H9 (cell line): ENCODE measurements at regions not wholly inside any gene's neighbourhood (a gene's known extent, or its start where the extent isn't known, plus 50 kb on each side); places are given as distances from the start of the nearest gene placed in this dataset.

Experiments used
- DNase-seq: peaks from one replicate; pipeline ENCODE4 v3.0.0-alpha.2; 2017
- H2AFZ ChIP-seq: one replicate; pipeline ENCODE4 v1.6.1; 2013; ENCODE audit warnings: mild to moderate bottlenecking, low read length, control low read depth, moderate library complexity
- H2AK5ac ChIP-seq: 2 replicates; pipeline ENCODE4 v1.6.1; 2013; ENCODE audit warnings: low read length, control low read depth, mixed read lengths; ENCODE audit not compliant: insufficient read length
- H2BK120ac ChIP-seq: one replicate; pipeline ENCODE4 v1.6.1; 2013; ENCODE audit warnings: low read depth, mild to moderate bottlenecking, low read length, control low read depth, inconsistent platforms; ENCODE audit not compliant: poor library complexity, severe bottlenecking
- H2BK12ac ChIP-seq: 2 replicates; pipeline ENCODE4 v1.6.1; 2013; ENCODE audit warnings: low read length, control low read depth, mixed read lengths, low read depth; ENCODE audit not compliant: insufficient read length
- H2BK15ac ChIP-seq: 2 replicates; pipeline ENCODE4 v1.6.1; 2013; ENCODE audit warnings: low read depth, low read length, control low read depth
- H2BK20ac ChIP-seq: one replicate; pipeline ENCODE4 v1.6.1; 2013; ENCODE audit warnings: low read depth, mild to moderate bottlenecking, low read length, control low read depth, inconsistent platforms; ENCODE audit not compliant: poor library complexity, severe bottlenecking
- H2BK5ac ChIP-seq: 2 replicates; pipeline ENCODE4 v1.6.1; 2013; ENCODE audit warnings: low read length, control low read depth, mixed read lengths; ENCODE audit not compliant: insufficient read length
- H3K14ac ChIP-seq: 2 replicates; pipeline ENCODE4 v1.6.1; 2013; ENCODE audit warnings: low read length, control low read depth; ENCODE audit not compliant: insufficient read depth
- H3K18ac ChIP-seq: 2 replicates; pipeline ENCODE4 v1.6.1; 2013; ENCODE audit warnings: low read depth, mild to moderate bottlenecking, mixed read lengths, low read length, control low read depth; ENCODE audit not compliant: insufficient read length
- H3K23ac ChIP-seq: 2 replicates; pipeline ENCODE4 v1.6.1; 2013; ENCODE audit warnings: low read length, control low read depth, mixed read lengths, low read depth; ENCODE audit not compliant: insufficient read length
- H3K23me2 ChIP-seq: 2 replicates; pipeline ENCODE4 v1.6.1; 2013; ENCODE audit warnings: low read depth, mild to moderate bottlenecking, mixed read lengths, low read length, control low read depth; ENCODE audit not compliant: insufficient read length, poor library complexity, severe bottlenecking
- H3K27ac ChIP-seq: 2 replicates; pipeline ENCODE4 v1.5.1; 2013; ENCODE audit warnings: low read length, control low read depth, mixed read lengths, low read depth; ENCODE audit not compliant: insufficient read length
- H3K27me3 ChIP-seq: 2 replicates; pipeline ENCODE4 v1.6.1; 2013; ENCODE audit warnings: low read length, control low read depth, inconsistent platforms; ENCODE audit not compliant: insufficient read depth
- H3K4ac ChIP-seq: 2 replicates; pipeline ENCODE4 v1.6.1; 2013; ENCODE audit warnings: low read depth, mild to moderate bottlenecking, control low read depth, inconsistent platforms, low read length, moderate library complexity
- H3K4me1 ChIP-seq: 2 replicates; pipeline ENCODE4 v1.6.1; 2013; ENCODE audit warnings: low read length, control low read depth, inconsistent platforms; ENCODE audit not compliant: insufficient read depth
- H3K4me2 ChIP-seq: 2 replicates; pipeline ENCODE4 v1.6.1; 2013; ENCODE audit warnings: low read length, control low read depth, mixed read lengths; ENCODE audit not compliant: insufficient read length, insufficient read depth
- H3K56ac ChIP-seq: 2 replicates; pipeline ENCODE4 v1.6.1; 2013; ENCODE audit warnings: low read depth, mild to moderate bottlenecking, mixed read lengths, low read length, control low read depth; ENCODE audit not compliant: insufficient read length
- H3K79me1 ChIP-seq: 2 replicates; pipeline ENCODE4 v1.6.1; 2013; ENCODE audit warnings: low read depth, mild to moderate bottlenecking, moderate library complexity, low read length, control low read depth, inconsistent platforms; ENCODE audit not compliant: insufficient read depth, poor library complexity, severe bottlenecking
- H3K79me2 ChIP-seq: 2 replicates; pipeline ENCODE4 v1.6.1; 2013; ENCODE audit warnings: low read length, control low read depth, inconsistent platforms; ENCODE audit not compliant: insufficient read depth
- H3K9ac ChIP-seq: 2 replicates; pipeline ENCODE4 v1.6.1; 2013; ENCODE audit warnings: low read length, control low read depth, mixed read lengths; ENCODE audit not compliant: insufficient read length; ENCODE audit errors: extremely low read depth
- H3K9me3 ChIP-seq: one replicate; pipeline ENCODE4 v1.6.1; 2013; ENCODE audit warnings: low read depth, low read length, inconsistent platforms; ENCODE audit not compliant: control insufficient read depth
- H3T11ph ChIP-seq: one replicate; pipeline ENCODE4 v1.6.1; 2013; ENCODE audit warnings: mild to moderate bottlenecking, low read length, control low read depth, inconsistent platforms
- H4K20me1 ChIP-seq: one replicate; pipeline ENCODE4 v1.6.1; 2013; ENCODE audit not compliant: control insufficient read depth, insufficient read length, insufficient read depth
- H4K5ac ChIP-seq: 2 replicates; pipeline ENCODE4 v1.6.1; 2013; ENCODE audit warnings: low read depth, mild to moderate bottlenecking, mixed read lengths, low read length, control low read depth; ENCODE audit not compliant: insufficient read length
- H4K8ac ChIP-seq: replicated peaks from 2 replicates; pipeline ENCODE4 v1.6.1; 2013; ENCODE audit warnings: low read length, control low read depth, mixed read lengths, low read depth; ENCODE audit not compliant: insufficient read length
- H4K91ac ChIP-seq: 2 replicates; pipeline ENCODE4 v1.6.1; 2013; ENCODE audit warnings: low read depth, mild to moderate bottlenecking, moderate library complexity, mixed read lengths, low read length, control low read depth; ENCODE audit not compliant: insufficient read length
- H3K27ac Mint-ChIP-seq, 3 experiments: 2 replicates in 2 of 3; 3 replicates in 1 of 3; pipeline ENCODE4 v1.8.0; 2020 to 2021; ENCODE audit warnings: mixed read lengths in 3 of 3, mild to moderate bottlenecking in 1 of 3, moderate library complexity in 1 of 3
- H3K27me3 Mint-ChIP-seq: 2 replicates; pipeline ENCODE4 v1.8.0; 2021; ENCODE audit warnings: low read depth, mild to moderate bottlenecking, moderate library complexity, mixed read lengths
- H3K36me3 Mint-ChIP-seq, 3 experiments: 2 replicates in 2 of 3; 3 replicates in 1 of 3; pipeline ENCODE4 v1.8.0; 2020 to 2021; ENCODE audit warnings: low read depth in 3 of 3, mixed read lengths in 3 of 3; ENCODE audit not compliant: insufficient read depth in 1 of 3
- H3K4me1 Mint-ChIP-seq, 2 experiments: 2 replicates each; pipeline ENCODE4 v1.8.0; 2020; ENCODE audit warnings: mixed read lengths in 2 of 2
- H3K4me3 Mint-ChIP-seq, 2 experiments: 2 replicates in 1 of 2; 3 replicates in 1 of 2; pipeline ENCODE4 v1.8.0; 2020 to 2021; ENCODE audit warnings: mild to moderate bottlenecking in 2 of 2, mixed read lengths in 2 of 2, moderate library complexity in 1 of 2
- H3K9me3 Mint-ChIP-seq, 2 experiments: 2 replicates in 1 of 2; 3 replicates in 1 of 2; pipeline ENCODE4 v1.8.0; 2020; ENCODE audit warnings: mild to moderate bottlenecking in 2 of 2, mixed read lengths in 2 of 2, moderate library complexity in 1 of 2
- CTCF ChIP-seq: fragments of 200-600 bp; sonication (generic); conservative IDR thresholded peaks from 3 replicates; pipeline ENCODE4 v1.8.0; 2021; ENCODE audit warnings: antibody characterized with exemption, mild to moderate bottlenecking
- WGBS: extraction: QIAGEN DNeasy Blood & Tissue Kit; methylation state at CpG from one replicate; pipeline ENCODE4 v1.1.7; 2013; ENCODE audit warnings: missing lambda C conversion rate, low lambda C conversion rate, mixed read lengths; ENCODE audit not compliant: insufficient read length; ENCODE audit errors: extremely low coverage; 5-methylcytosine and 5-hydroxymethylcytosine counted together

GRCh38 chr5:175290379-175290778 lies 153.6 kb downstream of the DRD1 start:
- H4K8ac ChIP-seq: no peak overlapping the region

More at GRCh38 chr5:175290379-175290778, 153.6 kb downstream of the DRD1 start:
- Mint-ChIP-seq H3K9me3 (no peaks in the 10 kb centered on the region; a peak in 1 of 5 replicates), H3K4me3 (no peak overlapping the region), H3K4me1 (no peaks in the 10 kb centered on the region), H3K27me3 (peaks cover 7% of the 10 kb centered on the region), H3K27ac (no peak overlapping the region), H3K36me3 (peaks cover 0 to 2% (median 0%) of the 10 kb centered on the region in 3 experiments; a peak in 1 of 7 replicates)
- H2BK12ac ChIP-seq: no peak overlapping the region
- H2BK5ac ChIP-seq: no peak overlapping the region
- no peak overlapping the region for H4K5ac ChIP-seq
- no peak for TF ChIP-seq CTCF
- no peak overlapping the region for H3K9ac ChIP-seq
- no peak overlapping the region for H4K91ac ChIP-seq
- H3K27ac ChIP-seq: no peak overlapping the region
- no peaks in the 10 kb centered on the region for H3K27me3 ChIP-seq
- peak overlapping the region; percentile 35; the same call in 1 of the 2 replicates for H3K14ac ChIP-seq
- WGBS: no CpG with 5 or more reads among the region's 4 CpGs
- no peak overlapping the region for H3K18ac ChIP-seq
- no peak overlapping the region for H2BK20ac ChIP-seq
- no peak overlapping the region for H3K4me2 ChIP-seq
- H2BK120ac ChIP-seq: no peak overlapping the region
- H3K56ac ChIP-seq: no peak overlapping the region
- no peaks in the 10 kb centered on the region for H3K79me1 ChIP-seq
- no peak overlapping the region for H2AFZ ChIP-seq
- H3K79me2 ChIP-seq: no peaks in the 10 kb centered on the region
- H2AK5ac ChIP-seq: no peak overlapping the region
- DNase-seq: no peak
- H3T11ph ChIP-seq: no peak overlapping the region
- H3K4me1 ChIP-seq: no peaks in the 10 kb centered on the region
- H3K4ac ChIP-seq: no peak overlapping the region
- H3K23ac ChIP-seq: no peak overlapping the region
- no peaks in the 10 kb centered on the region for H3K23me2 ChIP-seq
- H2BK15ac ChIP-seq: no peak overlapping the region
- no peaks in the 10 kb centered on the region for H3K9me3 ChIP-seq
- H4K20me1 ChIP-seq: no peaks in the 10 kb centered on the region
